ENCODE measurements at regions not wholly inside any gene's neighbourhood (a gene's known extent, or its start where the extent isn't known, plus 50 kb on each side); places are given as distances from the start of the nearest gene placed in this dataset.
"Not testable (repeated sequence)": the region's sequence is repeated elsewhere in the genome, so short reads cannot be mapped to it uniquely, and the experiment has no call there.

DNA sequence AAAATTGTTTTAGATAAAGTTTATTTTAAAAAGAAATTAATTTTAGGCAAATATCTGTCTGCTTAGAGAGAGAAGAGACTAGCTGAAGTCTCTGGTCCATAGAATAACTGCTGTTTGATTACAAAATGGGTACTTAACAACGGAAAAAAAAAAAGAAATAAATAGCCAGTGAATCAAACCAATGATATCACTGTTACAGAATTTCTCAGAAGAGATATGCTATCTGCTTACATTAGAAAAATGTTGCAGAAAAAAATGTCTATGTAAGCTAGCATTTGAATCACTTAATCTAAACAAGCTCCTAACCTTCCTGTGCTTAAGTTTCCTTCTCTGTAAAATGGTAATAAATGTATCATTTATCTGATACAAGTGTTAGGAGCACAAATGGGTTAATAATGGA lies 189.9 kb downstream of the IL15 start:
- Histone ChIP-seq H3K27me3 (ENCODE audit: control insufficient read depth, insufficient read depth, low read length) (no peaks in the 10 kb centered on the region), H3K36me3 (replicated peaks; ENCODE audit: control insufficient read depth, insufficient read depth, low read length) (no peaks in the 10 kb centered on the region), H3K4me3 (ENCODE audit: insufficient read depth, low read depth, low read length) (no peak overlapping the region)
- DNase-seq = no peak

DNA sequence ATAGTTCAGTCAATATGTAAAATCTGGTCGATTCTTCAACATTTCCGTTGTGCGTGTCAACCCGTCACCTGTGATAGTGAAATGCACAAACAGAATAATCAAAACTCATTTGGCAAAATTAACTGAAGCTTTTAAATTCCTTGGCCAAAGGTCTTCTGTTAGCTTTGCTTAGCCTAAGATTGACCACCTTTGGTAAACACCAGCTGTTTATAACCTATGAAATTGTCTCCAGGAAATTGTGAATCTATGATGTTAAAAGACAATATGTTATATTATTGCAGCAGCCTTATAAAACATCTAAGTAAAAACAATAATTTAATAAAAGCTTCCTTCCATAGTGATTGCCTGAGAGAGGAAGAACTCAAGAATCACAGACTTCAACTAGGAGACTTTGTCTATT lies 196.8 kb downstream of the IL15 start:
- H3K36me3 ChIP-seq (replicated peaks; ENCODE audit: control insufficient read depth, insufficient read depth, low read length) = no peaks in the 10 kb centered on the region
- no peak for DNase-seq
- H3K27me3 ChIP-seq (ENCODE audit: control insufficient read depth, insufficient read depth, low read length) = no peaks in the 10 kb centered on the region
- no peak overlapping the region for H3K4me3 ChIP-seq (ENCODE audit: insufficient read depth, low read depth, low read length)

DNA sequence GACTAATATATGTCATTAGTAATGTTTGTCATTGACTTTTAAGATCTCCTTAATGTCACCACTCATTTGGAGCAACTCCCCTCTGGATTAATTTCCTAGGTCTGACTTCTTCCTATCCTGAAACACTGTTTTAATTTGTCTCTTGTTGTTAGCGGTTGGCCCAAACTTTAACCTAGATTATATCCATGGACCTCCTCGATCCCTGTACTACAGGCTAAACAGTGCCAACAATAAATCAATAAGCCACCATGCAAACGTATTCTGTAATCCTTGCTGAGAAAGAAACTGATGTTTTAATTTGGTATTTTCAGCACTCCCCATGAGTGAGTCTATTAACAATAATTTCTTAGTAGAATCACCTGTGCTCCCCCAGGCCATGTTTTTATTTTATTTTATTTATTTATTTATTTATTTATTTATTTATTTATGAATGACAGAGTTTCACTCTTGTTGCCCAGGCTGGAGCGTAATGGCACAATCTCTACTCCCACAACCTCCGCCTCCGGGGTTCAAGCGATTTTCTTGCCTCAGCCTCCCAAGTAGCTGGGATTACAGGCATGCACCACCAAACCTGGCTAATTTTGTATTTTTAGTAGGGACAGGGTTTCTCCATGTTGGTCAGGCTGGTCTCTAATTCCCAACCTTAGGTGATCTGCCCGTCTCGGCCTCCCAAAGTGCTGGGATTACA lies 204.1 kb downstream of the IL15 start:
- no peak overlapping the region for H3K4me3 ChIP-seq (ENCODE audit: insufficient read depth, low read depth, low read length)
- DNase-seq = no peak
- no peaks in the 10 kb centered on the region for H3K36me3 ChIP-seq (replicated peaks; ENCODE audit: control insufficient read depth, insufficient read depth, low read length)
- H3K27me3 ChIP-seq (ENCODE audit: control insufficient read depth, insufficient read depth, low read length) = no peaks in the 10 kb centered on the region

DNA sequence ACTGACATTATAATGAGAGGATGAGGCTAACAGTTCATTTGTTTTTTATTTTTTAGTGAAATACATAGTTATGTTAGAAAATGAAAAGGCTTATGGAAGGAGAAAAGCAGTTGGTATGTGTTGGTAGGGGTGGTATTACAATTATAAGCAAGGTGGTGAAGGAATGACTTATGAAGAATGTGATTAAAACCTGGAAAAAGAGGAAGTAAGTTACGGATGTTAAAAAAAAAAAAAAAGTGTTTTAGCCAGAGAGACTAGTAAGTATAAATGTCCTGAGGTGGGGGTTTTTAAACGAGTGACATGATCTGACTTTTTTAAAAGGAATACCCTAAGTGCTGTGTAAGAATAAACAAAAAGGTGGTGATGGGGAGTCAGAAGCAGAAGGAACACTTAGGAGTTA lies 206.8 kb downstream of the IL15 start:
- DNase-seq = no peak
- Histone ChIP-seq H3K4me3 (ENCODE audit: insufficient read depth, low read depth, low read length) (no peak overlapping the region), H3K27me3 (ENCODE audit: control insufficient read depth, insufficient read depth, low read length) (no peaks in the 10 kb centered on the region), H3K36me3 (replicated peaks; ENCODE audit: control insufficient read depth, insufficient read depth, low read length) (no peaks in the 10 kb centered on the region)

DNA sequence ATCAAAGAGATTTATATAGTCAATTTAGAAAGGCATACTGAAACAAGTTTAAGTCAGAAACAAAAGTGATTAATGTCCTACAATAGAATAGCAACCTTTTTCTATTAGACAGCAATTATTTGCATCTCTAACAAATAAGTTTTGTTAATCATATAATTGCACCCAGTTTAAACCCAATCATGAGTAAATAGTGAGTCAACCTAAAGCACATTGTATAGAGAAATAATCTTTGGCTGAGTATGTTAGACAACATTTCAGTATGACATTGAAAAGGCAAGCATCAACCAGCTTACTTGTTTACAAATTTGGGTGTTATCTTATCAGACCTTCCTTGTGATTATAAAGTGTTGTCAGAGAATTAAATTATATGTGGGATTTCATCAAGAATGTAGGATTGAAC lies 209.5 kb downstream of the IL15 start:
- no peaks in the 10 kb centered on the region for H3K36me3 ChIP-seq (replicated peaks; ENCODE audit: control insufficient read depth, insufficient read depth, low read length)
- DNase-seq = no peak
- H3K4me3 ChIP-seq (ENCODE audit: insufficient read depth, low read depth, low read length) = no peak overlapping the region
- H3K27me3 ChIP-seq (ENCODE audit: control insufficient read depth, insufficient read depth, low read length) = no peaks in the 10 kb centered on the region

DNA sequence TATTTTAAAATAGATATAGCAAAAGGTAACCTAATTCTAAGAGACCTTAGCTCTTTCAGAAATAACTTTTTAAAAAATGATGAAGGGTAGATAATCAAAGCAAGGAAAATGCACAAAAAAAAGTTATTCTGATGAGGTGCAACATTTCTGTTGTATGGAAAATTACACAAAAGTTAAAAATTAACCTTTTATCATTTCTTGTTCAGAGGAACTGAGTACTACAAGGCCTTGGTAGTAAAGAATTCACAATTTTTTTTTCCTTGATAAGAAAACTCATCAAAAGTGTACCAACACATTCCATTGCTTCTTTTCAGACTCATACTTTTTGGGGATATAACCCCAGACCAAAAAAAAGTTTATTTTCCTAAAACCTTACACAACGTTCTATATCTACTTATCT lies 213.0 kb downstream of the IL15 start:
- no peaks in the 10 kb centered on the region for H3K27me3 ChIP-seq (ENCODE audit: control insufficient read depth, insufficient read depth, low read length)
- H3K4me3 ChIP-seq (ENCODE audit: insufficient read depth, low read depth, low read length) = no peak overlapping the region
- no peaks in the 10 kb centered on the region for H3K36me3 ChIP-seq (replicated peaks; ENCODE audit: control insufficient read depth, insufficient read depth, low read length)
- no peak for DNase-seq

DNA sequence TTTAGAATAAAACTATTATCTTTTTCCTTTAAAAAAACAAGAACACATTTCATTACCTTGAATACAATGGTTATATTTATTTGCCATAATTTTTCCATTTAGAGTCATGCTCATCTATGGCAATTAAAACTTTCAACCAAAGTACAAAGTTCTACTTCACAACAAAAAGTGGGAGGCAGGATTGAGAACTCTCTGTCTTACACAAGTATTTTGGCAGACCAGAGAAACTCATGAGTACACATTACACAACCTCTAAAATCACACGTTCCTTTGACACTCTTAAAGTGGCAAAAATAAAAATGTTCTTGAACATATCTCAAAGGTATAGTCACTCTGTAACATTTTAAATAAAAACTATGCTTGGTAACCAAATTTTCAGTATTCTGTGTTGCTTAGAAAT lies 213.4 kb downstream of the IL15 start:
- DNase-seq = no peak
- Histone ChIP-seq H3K36me3 (replicated peaks; ENCODE audit: control insufficient read depth, insufficient read depth, low read length) (no peaks in the 10 kb centered on the region), H3K4me3 (ENCODE audit: insufficient read depth, low read depth, low read length) (no peak overlapping the region), H3K27me3 (ENCODE audit: control insufficient read depth, insufficient read depth, low read length) (no peaks in the 10 kb centered on the region)

DNA sequence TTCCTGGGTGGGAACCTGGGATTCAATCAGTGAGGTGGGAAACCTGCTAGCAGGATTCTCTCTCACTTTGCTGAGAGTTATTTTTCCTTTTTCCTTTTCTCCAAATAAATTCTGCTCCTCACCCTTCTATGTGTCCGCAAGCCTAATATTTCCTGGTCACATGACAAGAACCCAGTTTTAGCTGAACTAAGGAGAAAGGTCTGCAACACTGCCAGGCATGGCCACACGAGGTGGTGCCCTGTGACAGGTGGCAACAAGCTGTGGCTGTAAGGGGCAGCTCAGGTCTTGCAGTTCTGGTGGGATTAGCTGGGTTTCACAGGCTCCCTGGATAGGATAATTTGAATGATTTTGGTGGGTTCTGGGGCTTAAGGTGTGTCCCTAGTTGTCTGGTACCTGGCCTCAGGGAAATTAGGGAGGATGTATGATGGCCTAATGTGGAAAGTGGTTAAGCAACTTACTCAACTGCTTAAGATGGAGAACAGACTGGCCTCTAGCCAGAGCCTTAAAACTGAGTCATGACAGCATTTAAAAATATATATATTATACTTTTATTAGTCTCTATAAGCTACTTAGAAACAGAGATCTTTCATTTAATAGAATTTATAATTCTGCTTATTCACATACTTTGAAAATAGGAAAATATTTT lies 215.0 kb downstream of the IL15 start:
- Histone ChIP-seq H3K27me3 (ENCODE audit: control insufficient read depth, insufficient read depth, low read length) (no peaks in the 10 kb centered on the region), H3K36me3 (replicated peaks; ENCODE audit: control insufficient read depth, insufficient read depth, low read length) (no peaks in the 10 kb centered on the region), H3K4me3 (ENCODE audit: insufficient read depth, low read depth, low read length) (no peak overlapping the region)
- DNase-seq = no peak

DNA sequence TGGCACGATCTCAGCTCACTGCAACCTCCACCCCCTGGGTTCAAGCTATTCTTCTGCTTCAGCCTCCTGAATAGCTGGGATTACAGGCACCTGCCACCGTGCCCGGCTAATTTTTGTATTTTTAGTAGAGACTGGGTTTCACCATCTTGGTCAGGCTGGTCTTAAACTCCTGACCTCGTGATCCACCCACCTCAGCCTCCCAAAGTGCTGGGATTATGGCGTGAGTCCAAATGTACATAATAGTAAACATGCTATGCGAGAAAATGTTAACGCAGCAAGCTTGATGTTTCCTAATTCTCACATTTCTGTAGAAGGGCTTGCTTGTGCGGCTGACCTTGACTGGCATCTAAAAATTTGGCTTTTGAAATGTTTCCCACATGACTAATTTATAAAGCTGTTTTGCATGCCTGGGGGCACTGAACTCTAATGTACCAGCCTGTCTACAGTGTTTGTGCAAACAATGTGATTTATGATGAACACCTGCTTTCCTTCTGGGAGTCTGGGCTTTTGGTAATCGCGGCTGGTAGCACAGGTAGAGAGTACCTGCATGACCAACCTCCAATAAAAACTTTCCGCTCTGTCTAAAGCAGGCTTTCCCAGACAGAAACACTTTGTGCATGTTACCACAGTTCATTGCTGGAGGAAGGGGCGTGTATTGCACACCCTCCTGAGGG lies 216.8 kb downstream of the IL15 start:
- DNase-seq = no peak
- Histone ChIP-seq H3K4me3 (ENCODE audit: insufficient read depth, low read depth, low read length) (no peak overlapping the region), H3K36me3 (replicated peaks; ENCODE audit: control insufficient read depth, insufficient read depth, low read length) (no peaks in the 10 kb centered on the region), H3K27me3 (ENCODE audit: control insufficient read depth, insufficient read depth, low read length) (no peaks in the 10 kb centered on the region)

DNA sequence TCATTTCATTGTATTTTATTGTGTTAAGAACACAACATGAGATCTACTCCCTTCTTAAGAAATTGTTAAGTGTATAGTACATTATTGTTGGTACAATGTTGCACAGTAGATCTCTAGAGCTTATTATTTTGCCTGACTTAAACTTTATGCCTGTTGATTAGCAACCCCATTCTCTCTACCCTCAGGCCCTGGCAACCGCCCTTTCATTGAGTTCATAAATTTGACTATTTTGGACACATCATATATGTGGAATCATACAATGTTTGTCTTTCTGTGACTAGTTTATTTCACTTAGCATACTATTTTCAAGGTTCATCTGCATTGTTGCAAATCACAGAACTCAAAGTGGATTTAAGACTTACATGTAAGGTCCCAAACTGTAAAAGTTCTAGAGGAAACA lies 222.1 kb downstream of the IL15 start:
- DNase-seq = no peak
- H3K27me3 ChIP-seq (ENCODE audit: control insufficient read depth, insufficient read depth, low read length) = no peaks in the 10 kb centered on the region
- no peak overlapping the region for H3K4me3 ChIP-seq (ENCODE audit: insufficient read depth, low read depth, low read length)
- no peaks in the 10 kb centered on the region for H3K36me3 ChIP-seq (replicated peaks; ENCODE audit: control insufficient read depth, insufficient read depth, low read length)

DNA sequence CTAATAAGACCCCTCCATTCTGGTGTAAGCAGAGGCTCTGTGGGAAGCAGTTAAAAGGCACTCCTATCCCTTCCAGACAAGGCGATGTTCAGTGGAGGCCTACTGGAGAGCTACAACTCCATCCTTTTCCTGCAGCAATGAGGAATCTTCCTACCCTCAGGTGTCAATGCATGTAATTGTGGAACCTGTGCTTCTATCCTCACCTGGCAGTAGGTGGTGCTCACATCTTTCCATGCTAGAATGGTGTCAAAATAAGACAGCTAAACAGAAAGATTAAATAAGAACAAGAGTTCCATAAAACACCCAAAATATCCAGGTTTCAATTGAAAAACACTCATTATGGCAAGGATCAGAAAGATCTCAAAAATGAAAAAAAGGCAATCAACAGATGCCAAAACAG lies 224.6 kb downstream of the IL15 start:
- Histone ChIP-seq H3K4me3 (ENCODE audit: insufficient read depth, low read depth, low read length) (no peak overlapping the region), H3K36me3 (replicated peaks; ENCODE audit: control insufficient read depth, insufficient read depth, low read length) (no peaks in the 10 kb centered on the region), H3K27me3 (ENCODE audit: control insufficient read depth, insufficient read depth, low read length) (no peaks in the 10 kb centered on the region)
- peak; percentile 4 for DNase-seq

DNA sequence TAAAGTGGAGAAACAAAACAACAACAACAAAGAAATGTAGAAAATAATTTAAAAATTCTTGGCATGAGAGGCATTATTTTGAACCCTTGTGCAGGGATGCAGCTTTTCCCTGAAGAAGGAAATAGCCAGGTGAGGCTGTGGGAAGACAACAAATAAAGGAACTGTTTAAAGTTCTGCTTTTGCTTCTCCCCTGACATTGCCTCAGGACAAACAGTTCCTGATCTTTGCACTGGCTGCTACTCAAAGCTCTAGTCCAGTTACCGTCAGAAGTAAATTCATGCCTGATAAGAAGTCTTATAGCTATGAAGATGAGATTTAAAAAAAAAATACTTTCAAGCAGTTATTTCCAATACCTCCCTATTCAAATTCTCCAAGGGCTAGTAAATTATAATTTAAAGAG lies 233.8 kb downstream of the IL15 start:
- no peak for DNase-seq
- Histone ChIP-seq H3K36me3 (replicated peaks; ENCODE audit: control insufficient read depth, insufficient read depth, low read length) (no peaks in the 10 kb centered on the region), H3K27me3 (ENCODE audit: control insufficient read depth, insufficient read depth, low read length) (no peaks in the 10 kb centered on the region), H3K4me3 (ENCODE audit: insufficient read depth, low read depth, low read length) (no peak overlapping the region)

DNA sequence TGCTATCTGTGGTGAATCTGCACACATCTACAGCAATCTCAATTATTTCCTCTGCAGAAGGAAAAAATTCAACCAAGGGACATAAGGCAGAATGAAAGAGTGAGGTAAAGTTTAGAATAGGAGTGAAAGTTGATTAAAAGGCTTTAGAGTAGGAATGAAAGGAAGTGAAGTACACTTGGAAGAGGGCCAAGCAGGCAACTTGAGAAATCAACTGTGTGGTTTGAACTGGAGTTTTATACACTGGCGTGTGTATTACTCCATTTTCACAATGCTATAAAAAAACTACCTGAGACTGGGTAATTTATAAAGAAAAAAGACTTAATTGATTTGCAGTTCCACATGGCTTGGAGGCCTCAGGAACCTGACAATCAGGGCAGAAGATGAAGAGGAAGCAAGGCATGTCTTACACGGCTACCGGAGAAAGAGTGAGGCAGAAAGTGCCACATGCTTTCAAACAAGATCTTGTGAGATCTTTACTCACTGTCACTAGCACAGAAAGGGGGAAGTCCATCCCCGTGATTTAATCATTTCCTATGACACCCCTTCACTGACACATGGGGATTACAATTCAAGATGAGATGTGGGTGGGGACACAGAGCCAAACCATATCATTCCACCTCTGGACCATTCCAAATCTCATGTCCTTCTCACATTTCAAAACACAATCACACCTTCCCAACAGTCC lies 234.8 kb downstream of the IL15 start:
- Histone ChIP-seq H3K36me3 (replicated peaks; ENCODE audit: control insufficient read depth, insufficient read depth, low read length) (no peaks in the 10 kb centered on the region), H3K4me3 (ENCODE audit: insufficient read depth, low read depth, low read length) (no peak overlapping the region), H3K27me3 (ENCODE audit: control insufficient read depth, insufficient read depth, low read length) (no peaks in the 10 kb centered on the region)
- no peak for DNase-seq

DNA sequence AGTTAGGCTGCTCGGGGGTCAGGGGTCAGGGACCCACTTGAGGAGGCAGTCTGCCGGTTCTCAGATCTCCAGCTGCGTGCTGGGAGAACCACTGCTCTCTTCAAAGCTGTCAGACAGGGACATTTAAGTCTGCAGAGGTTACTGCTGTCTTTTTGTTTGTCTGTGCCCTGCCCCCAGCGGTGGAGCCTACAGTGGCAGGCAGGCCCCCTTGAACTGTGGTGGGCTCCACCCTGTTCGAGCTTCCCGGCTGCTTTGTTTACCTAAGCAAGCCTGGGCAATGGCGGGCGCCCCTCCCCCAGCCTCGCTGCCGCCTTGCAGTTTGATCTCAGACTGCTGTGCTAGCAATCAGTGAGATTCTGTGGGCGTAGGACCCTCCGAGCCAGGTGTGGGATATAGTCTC lies 246.3 kb downstream of the IL15 start:
- not testable (repeated sequence) for H3K4me3 ChIP-seq (ENCODE audit: insufficient read depth, low read depth, low read length); H3K36me3 ChIP-seq (replicated peaks; ENCODE audit: control insufficient read depth, insufficient read depth, low read length); DNase-seq; H3K27me3 ChIP-seq (ENCODE audit: control insufficient read depth, insufficient read depth, low read length)

DNA sequence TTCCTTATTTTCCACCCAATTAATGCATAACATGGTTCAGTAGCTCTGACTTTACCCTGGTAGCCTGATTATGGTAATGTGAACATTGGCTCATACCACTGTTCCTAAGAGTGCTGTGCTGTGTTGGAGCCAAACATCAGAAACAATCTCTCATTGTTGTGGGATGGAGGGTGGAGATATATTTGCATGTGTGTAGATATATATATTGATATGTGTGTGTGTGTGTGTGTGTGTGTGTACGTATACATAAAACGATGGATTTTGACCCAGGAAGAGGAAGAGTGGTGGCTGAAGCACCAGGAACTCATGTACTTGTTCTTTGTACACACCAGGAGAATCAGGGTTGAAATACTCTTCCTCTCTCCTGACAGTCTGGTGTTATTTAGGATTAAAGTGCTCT lies 247.7 kb downstream of the IL15 start:
- H3K4me3 ChIP-seq (ENCODE audit: insufficient read depth, low read depth, low read length) = no peak overlapping the region
- H3K27me3 ChIP-seq (ENCODE audit: control insufficient read depth, insufficient read depth, low read length) = no peaks in the 10 kb centered on the region
- DNase-seq = no peak
- H3K36me3 ChIP-seq (replicated peaks; ENCODE audit: control insufficient read depth, insufficient read depth, low read length) = no peaks in the 10 kb centered on the region

Measured in H7 (cell line).